Epithelial cell of proximal tubule (primary cell): ENCODE measurements at regions not wholly inside any gene's neighbourhood (a gene's known extent, or its start where the extent isn't known, plus 50 kb on each side); places are given as distances from the start of the nearest gene placed in this dataset.

Experiments used
- DNase-seq: peaks from one replicate; pipeline ENCODE4 v3.0.0-alpha.2; 2011; ENCODE audit warnings: low read depth
- H3K4me3 ChIP-seq: 2 replicates; pipeline ENCODE4 v1.5.1; 2011; ENCODE audit warnings: low read depth, mild to moderate bottlenecking, low read length
- TF ChIP-seq, protein P1 (sequence below): conservative IDR thresholded peaks from 2 replicates; pipeline ENCODE4 v1.5.1; 2012; ENCODE audit warnings: low read depth, mild to moderate bottlenecking, low read length

DNA sequence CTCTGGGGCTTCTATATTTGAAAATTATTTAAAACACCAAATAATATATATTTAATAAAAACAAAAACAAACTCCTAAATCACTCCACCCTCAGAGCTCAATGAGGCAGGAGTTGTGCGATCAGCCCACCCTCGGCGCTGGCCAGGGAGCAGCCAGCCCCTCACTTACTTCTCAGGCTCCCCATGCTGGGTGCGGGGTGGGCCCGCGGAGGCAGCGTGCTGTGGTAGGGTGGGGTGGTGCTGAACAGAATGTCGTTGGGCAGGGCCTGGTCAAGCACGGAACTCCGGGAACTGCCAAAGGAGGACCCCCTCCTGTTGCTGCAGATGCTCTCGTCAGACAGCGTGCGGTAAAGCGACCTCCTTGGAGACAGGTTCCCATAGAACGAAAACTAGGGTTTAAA lies 204.5 kb downstream of the SIPA1L2 start:
- no peak overlapping the region for H3K4me3 ChIP-seq
- no peak for DNase-seq
- TF ChIP-seq, protein P1, sequence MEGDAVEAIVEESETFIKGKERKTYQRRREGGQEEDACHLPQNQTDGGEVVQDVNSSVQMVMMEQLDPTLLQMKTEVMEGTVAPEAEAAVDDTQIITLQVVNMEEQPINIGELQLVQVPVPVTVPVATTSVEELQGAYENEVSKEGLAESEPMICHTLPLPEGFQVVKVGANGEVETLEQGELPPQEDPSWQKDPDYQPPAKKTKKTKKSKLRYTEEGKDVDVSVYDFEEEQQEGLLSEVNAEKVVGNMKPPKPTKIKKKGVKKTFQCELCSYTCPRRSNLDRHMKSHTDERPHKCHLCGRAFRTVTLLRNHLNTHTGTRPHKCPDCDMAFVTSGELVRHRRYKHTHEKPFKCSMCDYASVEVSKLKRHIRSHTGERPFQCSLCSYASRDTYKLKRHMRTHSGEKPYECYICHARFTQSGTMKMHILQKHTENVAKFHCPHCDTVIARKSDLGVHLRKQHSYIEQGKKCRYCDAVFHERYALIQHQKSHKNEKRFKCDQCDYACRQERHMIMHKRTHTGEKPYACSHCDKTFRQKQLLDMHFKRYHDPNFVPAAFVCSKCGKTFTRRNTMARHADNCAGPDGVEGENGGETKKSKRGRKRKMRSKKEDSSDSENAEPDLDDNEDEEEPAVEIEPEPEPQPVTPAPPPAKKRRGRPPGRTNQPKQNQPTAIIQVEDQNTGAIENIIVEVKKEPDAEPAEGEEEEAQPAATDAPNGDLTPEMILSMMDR = no peak

DNA sequence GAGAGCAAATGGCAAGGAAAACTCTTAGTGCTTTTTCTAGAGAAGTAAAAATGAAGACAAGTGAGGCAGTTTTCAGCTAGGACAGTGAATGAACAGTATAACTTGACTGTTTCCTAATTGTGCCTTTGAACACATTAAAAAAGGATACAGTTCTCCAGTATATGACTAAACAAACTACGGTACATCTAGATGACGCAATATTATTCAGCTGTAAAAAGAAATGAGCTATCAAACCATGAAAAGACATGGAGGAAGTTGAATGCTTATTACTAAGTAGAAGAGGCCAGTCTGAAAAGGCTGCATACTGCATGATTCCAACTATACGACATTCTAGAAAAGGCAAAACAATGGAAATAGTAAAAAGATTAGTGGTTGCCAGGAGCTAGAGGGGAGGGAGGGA lies 206.3 kb downstream of the SIPA1L2 start:
- TF ChIP-seq, protein P1 = no peak
- no peak overlapping the region for H3K4me3 ChIP-seq
- no peak for DNase-seq

- no peak overlapping the region for H3K4me3 ChIP-seq
Observed at GRCh38 chr1:232422898-232423297, 207.0 kb downstream of the SIPA1L2 start.

DNA sequence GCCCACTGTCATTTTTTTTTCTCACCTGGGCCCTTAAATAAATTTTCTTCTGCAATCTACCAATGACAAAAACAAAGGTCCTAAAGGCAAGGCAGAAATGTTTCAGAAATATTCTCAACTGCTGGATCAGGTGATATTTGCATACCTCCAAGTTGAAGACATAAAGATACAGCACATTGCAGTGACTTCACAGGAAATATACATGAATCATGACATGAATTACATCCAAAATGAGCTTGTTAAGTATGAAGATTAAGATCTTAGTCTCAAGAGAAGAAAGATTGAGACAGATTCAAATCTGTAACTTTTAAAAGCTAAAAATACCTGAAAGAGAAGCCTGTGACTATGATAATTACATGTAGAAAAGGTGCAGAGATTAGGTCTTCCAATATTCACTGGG lies 207.8 kb downstream of the SIPA1L2 start:
- TF ChIP-seq, protein P1 = no peak
- DNase-seq = no peak
- H3K4me3 ChIP-seq = no peak overlapping the region

More at GRCh38 chr1:232422898-232423297, 207.0 kb downstream of the SIPA1L2 start:
- TF ChIP-seq, protein P1 = no peak
- DNase-seq = no peak

DNA sequence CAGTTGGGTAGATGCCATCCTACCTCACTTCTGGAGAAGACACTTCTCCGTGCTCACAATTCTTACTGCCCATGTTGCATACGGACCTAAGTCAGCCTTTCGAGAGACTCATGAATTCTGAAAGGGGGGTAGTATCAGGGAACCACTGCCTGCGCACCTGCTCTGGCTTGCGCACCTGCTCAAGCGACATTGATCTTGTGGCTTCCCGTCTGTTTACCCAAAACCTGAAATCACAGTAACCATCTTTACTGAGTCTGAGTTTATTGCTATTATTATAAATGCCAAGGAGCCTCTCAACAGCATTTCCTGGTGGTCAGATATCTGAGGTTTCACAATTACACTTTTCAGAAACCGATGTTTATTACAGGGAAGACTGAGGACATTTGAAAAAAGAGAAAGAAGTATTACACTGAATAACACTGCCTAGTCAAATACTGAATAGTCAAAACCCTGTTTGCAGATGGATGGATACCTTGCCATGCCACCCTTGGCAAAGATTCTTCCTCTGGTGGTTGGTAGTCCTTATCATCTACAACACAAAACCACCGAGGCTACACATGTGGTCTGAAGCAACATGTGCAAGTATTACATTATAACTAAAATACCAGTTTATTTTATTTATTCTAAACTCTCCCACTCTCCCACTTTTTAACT lies 208.7 kb downstream of the SIPA1L2 start:
- no peak for DNase-seq
- TF ChIP-seq, protein P1 = no peak
- no peak overlapping the region for H3K4me3 ChIP-seq

- no peak overlapping the region for H3K4me3 ChIP-seq
- DNase-seq = no peak
- TF ChIP-seq, protein P1 = no peak
Observed at GRCh38 chr1:232417636-232418248, 212.2 kb downstream of the SIPA1L2 start.
